Putamen (tissue), 1 donor: ENCODE measurements at regions not wholly inside any gene's neighbourhood (a gene's known extent, or its start where the extent isn't known, plus 50 kb on each side); places are given as distances from the start of the nearest gene placed in this dataset.

Source experiments
- DNase-seq: peaks from one replicate; pipeline ENCODE4 v3.0.0-alpha.2; 2016; ENCODE audit warnings: low spot score

GRCh38 chr5:67694810-67695191 is 498.2 kb upstream of the CD180 start:
- DNase-seq = no peak

- DNase-seq = peak; percentile 3
Measured at GRCh38 chr5:67693956-67694809, 497.6 kb upstream of the CD180 start.

- no peak for DNase-seq
Measured at GRCh38 chr5:67686746-67687145, 490.1 kb upstream of the CD180 start.

GRCh38 chr5:67681703-67682102 is 485.1 kb upstream of the CD180 start:
- DNase-seq = no peak

- DNase-seq = no peak
Measured at GRCh38 chr5:67680099-67680498, 483.5 kb upstream of the CD180 start.

GRCh38 chr5:67679184-67679841 is 482.7 kb upstream of the CD180 start:
- no peak for DNase-seq

GRCh38 chr5:67678594-67678993 is 482.0 kb upstream of the CD180 start:
- DNase-seq = no peak

GRCh38 chr5:67677422-67677970 is 480.9 kb upstream of the CD180 start:
- DNase-seq = no peak

- DNase-seq = no peak
Measured at GRCh38 chr5:67676863-67677262, 480.3 kb upstream of the CD180 start.

- DNase-seq = no peak
Measured at GRCh38 chr5:67674159-67674655, 477.6 kb upstream of the CD180 start.

GRCh38 chr5:67673618-67674017 is 477.0 kb upstream of the CD180 start:
- DNase-seq = no peak

- DNase-seq = no peak
Measured at GRCh38 chr5:67673180-67673579, 476.6 kb upstream of the CD180 start.

- no peak for DNase-seq
Measured at GRCh38 chr5:67672636-67673035, 476.0 kb upstream of the CD180 start.

GRCh38 chr5:67669916-67670315 is 473.3 kb upstream of the CD180 start:
- DNase-seq = no peak

- no peak for DNase-seq
Measured at GRCh38 chr5:67660149-67660548, 463.6 kb upstream of the CD180 start.

- DNase-seq = no peak
Measured at GRCh38 chr5:67659288-67659687, 462.7 kb upstream of the CD180 start.

GRCh38 chr5:67657055-67657454 is 460.5 kb upstream of the CD180 start:
- DNase-seq = no peak

GRCh38 chr5:67652201-67652600 is 455.6 kb upstream of the CD180 start:
- no peak for DNase-seq

- DNase-seq = no peak
Measured at GRCh38 chr5:67651180-67651579, 454.6 kb upstream of the CD180 start.

GRCh38 chr5:67648201-67648671 is 451.6 kb upstream of the CD180 start:
- DNase-seq = no peak

GRCh38 chr5:67647772-67648171 is 451.2 kb upstream of the CD180 start:
- no peak for DNase-seq

- no peak for DNase-seq
Measured at GRCh38 chr5:67644221-67644920, 447.8 kb upstream of the CD180 start.
